Cardiac fibroblast (primary cell): ENCODE measurements at regions not wholly inside any gene's neighbourhood (a gene's known extent, or its start where the extent isn't known, plus 50 kb on each side); places are given as distances from the start of the nearest gene placed in this dataset.
A peak's percentile ranks its signal among the peaks of the same experiment; 100 is the strongest.

Experiments
- DNase-seq, 2 donors: peaks; one replicate each; pipeline versions ENCODE4 v3.0.0 to v3.0.0-alpha.2; 2010; ENCODE audit warnings: low read depth in 2 of 2
- H3K4me3 ChIP-seq, 2 donors: replicated peaks in 1 of 2; 1 replicate in 1 of 2; 2 replicates in 1 of 2; pipeline ENCODE4 v1.5.1; 2011; ENCODE audit warnings: low read depth in 2 of 2, low read length in 2 of 2, mild to moderate bottlenecking in 2 of 2, moderate library complexity in 1 of 2
- CTCF ChIP-seq: IDR thresholded peaks from one replicate; pipeline ENCODE4 v1.5.1; 2011; ENCODE audit warnings: low read depth, mild to moderate bottlenecking, low read length, inconsistent platforms

GRCh38 chr15:98427321-98427720, 221.0 kb upstream of the IGF1R start:
- no peak overlapping the region for H3K4me3 ChIP-seq
- no peak for DNase-seq
- TF ChIP-seq CTCF = no peak

GRCh38 chr15:98428253-98428989, 219.9 kb upstream of the IGF1R start:
- peak; percentile 63 to 74 for DNase-seq
- TF ChIP-seq CTCF = peak; percentile 66
- peak overlapping the region; percentile 36 to 52 for H3K4me3 ChIP-seq

- H3K4me3 ChIP-seq = no peak overlapping the region
- no peak for DNase-seq
- TF ChIP-seq CTCF = no peak
Observed at GRCh38 chr15:98431171-98431570, 217.2 kb upstream of the IGF1R start.

- no peak for DNase-seq
- H3K4me3 ChIP-seq = no peak overlapping the region
- TF ChIP-seq CTCF = no peak
Observed at GRCh38 chr15:98433346-98433745, 215.0 kb upstream of the IGF1R start.

- DNase-seq = no peak
- H3K4me3 ChIP-seq = no peak overlapping the region
- TF ChIP-seq CTCF = no peak
Observed at GRCh38 chr15:98433856-98434255, 214.5 kb upstream of the IGF1R start.

- TF ChIP-seq CTCF = no peak
- H3K4me3 ChIP-seq = no peak overlapping the region
- no peak for DNase-seq
Observed at GRCh38 chr15:98437752-98438151, 210.6 kb upstream of the IGF1R start.

GRCh38 chr15:98438326-98438725, 210.0 kb upstream of the IGF1R start:
- DNase-seq = no peak
- no peak for TF ChIP-seq CTCF
- H3K4me3 ChIP-seq = no peak overlapping the region
